GM19467 (cell line): ENCODE measurements at regions not wholly inside any gene's neighbourhood (a gene's known extent, or its start where the extent isn't known, plus 50 kb on each side); places are given as distances from the start of the nearest gene placed in this dataset.

Experiments used
- ATAC-seq: cut with Tn5 transposase; IDR thresholded peaks from one replicate; pipeline ENCODE4 v1.9.1; 2021; ENCODE audit warnings: mild to moderate bottlenecking, moderate library complexity; ENCODE audit not compliant: unreplicated experiment

- ATAC-seq: no peak
Observed at GRCh38 chr11:27907530-27907929, 200.4 kb downstream of the KIF18A start.

GRCh38 chr11:27907091-27907490, 200.9 kb downstream of the KIF18A start:
- no peak for ATAC-seq

GRCh38 chr11:27904358-27905055, 203.4 kb downstream of the KIF18A start:
- no peak for ATAC-seq

- no peak for ATAC-seq
Observed at GRCh38 chr11:27902981-27903624, 202.8 kb upstream of the BDNF start.

GRCh38 chr11:27898166-27898565, 197.9 kb upstream of the BDNF start:
- ATAC-seq: no peak

GRCh38 chr11:27896096-27896495, 195.8 kb upstream of the BDNF start:
- no peak for ATAC-seq

GRCh38 chr11:27894552-27894951, 194.3 kb upstream of the BDNF start:
- ATAC-seq: peak; percentile 68

GRCh38 chr11:27886857-27887256, 186.6 kb upstream of the BDNF start:
- no peak for ATAC-seq

GRCh38 chr11:27882066-27882697, 181.9 kb upstream of the BDNF start:
- ATAC-seq: no peak

GRCh38 chr11:27875831-27876775, 175.8 kb upstream of the BDNF start:
- ATAC-seq: no peak

GRCh38 chr11:27874998-27875830, 175.0 kb upstream of the BDNF start:
- ATAC-seq: no peak

- ATAC-seq: no peak
Observed at GRCh38 chr11:27873664-27874063, 173.4 kb upstream of the BDNF start.

GRCh38 chr11:27871056-27871455, 170.8 kb upstream of the BDNF start:
- ATAC-seq: no peak

- no peak for ATAC-seq
Observed at GRCh38 chr11:27869701-27870100, 169.4 kb upstream of the BDNF start.

GRCh38 chr11:27868709-27869108, 168.5 kb upstream of the BDNF start:
- ATAC-seq: no peak

- no peak for ATAC-seq
Observed at GRCh38 chr11:27868226-27868625, 168.0 kb upstream of the BDNF start.

GRCh38 chr11:27865105-27865504, 164.8 kb upstream of the BDNF start:
- no peak for ATAC-seq

GRCh38 chr11:27864611-27865010, 164.4 kb upstream of the BDNF start:
- no peak for ATAC-seq

GRCh38 chr11:27864091-27864491, 163.8 kb upstream of the BDNF start:
- ATAC-seq: no peak

GRCh38 chr11:27863637-27864036, 163.4 kb upstream of the BDNF start:
- no peak for ATAC-seq
